ENCODE measurements at regions not wholly inside any gene's neighbourhood (a gene's known extent, or its start where the extent isn't known, plus 50 kb on each side); places are given as distances from the start of the nearest gene placed in this dataset.
"Not testable (repeated sequence)": the region's sequence is repeated elsewhere in the genome, so short reads cannot be mapped to it uniquely, and the experiment has no call there.

DNA sequence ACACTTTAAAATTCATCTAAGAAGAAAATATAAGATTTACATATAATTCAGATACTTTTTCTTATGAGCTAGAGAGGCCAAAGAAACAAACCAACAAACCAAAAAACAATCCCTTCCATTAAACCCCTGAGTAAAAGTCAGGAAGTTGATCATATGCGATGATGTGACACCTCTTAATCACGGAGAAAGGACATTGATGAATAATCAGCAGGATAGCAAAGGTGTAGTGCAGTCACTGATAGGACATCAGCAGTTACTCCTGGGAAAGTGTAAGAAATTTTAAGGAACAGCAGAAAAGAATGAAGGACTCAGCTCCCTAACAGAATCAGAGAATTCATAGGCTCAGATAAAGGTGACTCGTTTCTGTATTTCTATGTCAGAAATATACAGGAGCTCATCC, 202.4 kb upstream of the EDNRB start:
- dilution Hi-C loops (cut with MboI; ENCODE audit: extremely low pct_ligation_motif_present, low sequenced_read_pairs) (no loop called here), intact Hi-C loops (cut with micrococcal nuclease) (loop anchor here (1.0 kb wide), 6 partner anchors 99 to 528 kb away; no protein-coding TSS in a partner anchor)
- Histone ChIP-seq H3K79me2 (ENCODE audit: control insufficient read depth, insufficient read depth, low read length) (no peaks in the 10 kb centered on the region), H3K9me3 (replicated peaks; ENCODE audit: control insufficient read depth, insufficient read depth, low read length) (no peaks in the 10 kb centered on the region), H3K9ac (replicated peaks; ENCODE audit: extremely low read depth, insufficient read depth, low read length) (no peak overlapping the region), H4K20me1 (replicated peaks; ENCODE audit: control insufficient read depth, extremely low read depth, insufficient read depth, low read length) (no peaks in the 10 kb centered on the region), H3K4me3 (replicated peaks in 1 of 3; ENCODE audit: insufficient read depth in 1 of 3, low read depth in 1 of 3, low read length in 3 of 3) (no peak overlapping the region), H3K27me3 (ENCODE audit: control insufficient read depth in 2 of 2, insufficient read depth in 2 of 2, low read length in 2 of 2) (no peaks in the 10 kb centered on the region), H3K4me1 (ENCODE audit: control insufficient read depth, extremely low read depth, insufficient read depth, low read length) (peaks cover 8% of the 10 kb centered on the region), H3K4me2 (ENCODE audit: insufficient read depth, low read length) (peak overlapping the region; percentile 52), H3K9me1 (replicated peaks; ENCODE audit: control insufficient read depth, extremely low read depth, insufficient read depth, low read length) (no peaks in the 10 kb centered on the region), H3K36me3 (ENCODE audit: control insufficient read depth in 2 of 2, extremely low read depth in 1 of 2, insufficient read depth in 2 of 2, low read length in 2 of 2) (no peaks in the 10 kb centered on the region), H2AFZ (ENCODE audit: low read depth, low read length) (peak overlapping the region; percentile 53), H3K27ac (ENCODE audit: insufficient read depth, low read depth, low read length) (no peak overlapping the region)
- no peak for DNase-seq (ENCODE audit: low read depth, low spot score)
- BruUV-seq (replicated peaks), result no TSS peak
- no peak for TF ChIP-seq POLR2A (IDR thresholded peaks at IDR 0.05; ENCODE audit: low read depth, low read length)
- TF ChIP-seq, protein P1, sequence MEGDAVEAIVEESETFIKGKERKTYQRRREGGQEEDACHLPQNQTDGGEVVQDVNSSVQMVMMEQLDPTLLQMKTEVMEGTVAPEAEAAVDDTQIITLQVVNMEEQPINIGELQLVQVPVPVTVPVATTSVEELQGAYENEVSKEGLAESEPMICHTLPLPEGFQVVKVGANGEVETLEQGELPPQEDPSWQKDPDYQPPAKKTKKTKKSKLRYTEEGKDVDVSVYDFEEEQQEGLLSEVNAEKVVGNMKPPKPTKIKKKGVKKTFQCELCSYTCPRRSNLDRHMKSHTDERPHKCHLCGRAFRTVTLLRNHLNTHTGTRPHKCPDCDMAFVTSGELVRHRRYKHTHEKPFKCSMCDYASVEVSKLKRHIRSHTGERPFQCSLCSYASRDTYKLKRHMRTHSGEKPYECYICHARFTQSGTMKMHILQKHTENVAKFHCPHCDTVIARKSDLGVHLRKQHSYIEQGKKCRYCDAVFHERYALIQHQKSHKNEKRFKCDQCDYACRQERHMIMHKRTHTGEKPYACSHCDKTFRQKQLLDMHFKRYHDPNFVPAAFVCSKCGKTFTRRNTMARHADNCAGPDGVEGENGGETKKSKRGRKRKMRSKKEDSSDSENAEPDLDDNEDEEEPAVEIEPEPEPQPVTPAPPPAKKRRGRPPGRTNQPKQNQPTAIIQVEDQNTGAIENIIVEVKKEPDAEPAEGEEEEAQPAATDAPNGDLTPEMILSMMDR (IDR thresholded peaks at IDR 0.05; ENCODE audit: extremely low read depth in 1 of 2, insufficient read depth in 1 of 2, low read depth in 1 of 2, low read length in 2 of 2), result no peak
- no peak for TF ChIP-seq EZH2 (IDR thresholded peaks at IDR 0.05; ENCODE audit: borderline replicate concordance, low read depth, low read length, severe bottlenecking)
- no peak for TF ChIP-seq MYC (IDR thresholded peaks at IDR 0.05; ENCODE audit: low read depth, low read length)
- no peak for TF ChIP-seq POLR2AphosphoS5 (IDR thresholded peaks at IDR 0.05; ENCODE audit: insufficient read depth, low read depth, low read length)
- no peak for TF ChIP-seq FOS (IDR thresholded peaks at IDR 0.05; ENCODE audit: borderline replicate concordance, insufficient read depth, low read length)
- no peak for TF ChIP-seq GATA2 (IDR thresholded peaks at IDR 0.05; ENCODE audit: insufficient read depth, insufficient read length, low read depth, low read length)
- TF ChIP-seq, protein P2, sequence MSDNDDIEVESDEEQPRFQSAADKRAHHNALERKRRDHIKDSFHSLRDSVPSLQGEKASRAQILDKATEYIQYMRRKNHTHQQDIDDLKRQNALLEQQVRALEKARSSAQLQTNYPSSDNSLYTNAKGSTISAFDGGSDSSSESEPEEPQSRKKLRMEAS (IDR thresholded peaks at IDR 0.05; ENCODE audit: insufficient read depth, insufficient read length), result no peak
- TF ChIP-seq JUN (IDR thresholded peaks at IDR 0.05; ENCODE audit: borderline replicate concordance, insufficient read depth, insufficient read length, low read depth), result no peak
- FAIRE-seq, result peak; percentile 4
- ChIA-PET CTCF (interaction anchor here (0.6 to 3.5 kb wide), 85 partner anchors 9 to 857 kb away, joined by 3 to 149 read pairs (median 5); partner anchors contain the start of gene EDNRB), POLR2A (interaction anchor here (0.6 to 0.7 kb wide), 2 partner anchors 201 to 207 kb away, joined by 3 read pairs; no protein-coding TSS in a partner anchor)

GRCh38 chr13:78120144-78120543, 201.5 kb upstream of the EDNRB start:
- BruUV-seq (replicated peaks); H3K4me3 ChIP-seq (replicated peaks in 1 of 3; ENCODE audit: insufficient read depth in 1 of 3, low read depth in 1 of 3, low read length in 3 of 3); H3K4me2 ChIP-seq (ENCODE audit: insufficient read depth, low read length); H3K27me3 ChIP-seq (ENCODE audit: control insufficient read depth in 2 of 2, insufficient read depth in 2 of 2, low read length in 2 of 2); H3K27ac ChIP-seq (ENCODE audit: insufficient read depth, low read depth, low read length); H3K4me1 ChIP-seq (ENCODE audit: control insufficient read depth, extremely low read depth, insufficient read depth, low read length); H3K9me3 ChIP-seq (replicated peaks; ENCODE audit: control insufficient read depth, insufficient read depth, low read length); H3K9me1 ChIP-seq (replicated peaks; ENCODE audit: control insufficient read depth, extremely low read depth, insufficient read depth, low read length); H3K36me3 ChIP-seq (ENCODE audit: control insufficient read depth in 2 of 2, extremely low read depth in 1 of 2, insufficient read depth in 2 of 2, low read length in 2 of 2); dilution Hi-C loops (cut with MboI; ENCODE audit: extremely low pct_ligation_motif_present, low sequenced_read_pairs); intact Hi-C loops (cut with micrococcal nuclease); POLR2A ChIA-PET; H3K79me2 ChIP-seq (ENCODE audit: control insufficient read depth, insufficient read depth, low read length); DNase-seq (ENCODE audit: low read depth, low spot score); FAIRE-seq; H3K9ac ChIP-seq (replicated peaks; ENCODE audit: extremely low read depth, insufficient read depth, low read length); H2AFZ ChIP-seq (ENCODE audit: low read depth, low read length); H4K20me1 ChIP-seq (replicated peaks; ENCODE audit: control insufficient read depth, extremely low read depth, insufficient read depth, low read length): not testable (repeated sequence)
- CTCF ChIA-PET, result interaction anchor here (1.1 to 3.5 kb wide), 7 partner anchors 46 to 627 kb away, joined by 3 to 149 read pairs (median 9); partner anchors contain the start of gene EDNRB

GRCh38 chr13:78117070-78117469, 198.4 kb upstream of the EDNRB start:
- H4K20me1 ChIP-seq (replicated peaks; ENCODE audit: control insufficient read depth, extremely low read depth, insufficient read depth, low read length); FAIRE-seq; H3K36me3 ChIP-seq (ENCODE audit: control insufficient read depth in 2 of 2, extremely low read depth in 1 of 2, insufficient read depth in 2 of 2, low read length in 2 of 2); DNase-seq (ENCODE audit: low read depth, low spot score); H3K4me1 ChIP-seq (ENCODE audit: control insufficient read depth, extremely low read depth, insufficient read depth, low read length); H3K4me3 ChIP-seq (replicated peaks in 1 of 3; ENCODE audit: insufficient read depth in 1 of 3, low read depth in 1 of 3, low read length in 3 of 3); H3K27ac ChIP-seq (ENCODE audit: insufficient read depth, low read depth, low read length); H2AFZ ChIP-seq (ENCODE audit: low read depth, low read length); POLR2A ChIA-PET; CTCF ChIA-PET; H3K27me3 ChIP-seq (ENCODE audit: control insufficient read depth in 2 of 2, insufficient read depth in 2 of 2, low read length in 2 of 2); dilution Hi-C loops (cut with MboI; ENCODE audit: extremely low pct_ligation_motif_present, low sequenced_read_pairs); BruUV-seq (replicated peaks); intact Hi-C loops (cut with micrococcal nuclease); H3K9me1 ChIP-seq (replicated peaks; ENCODE audit: control insufficient read depth, extremely low read depth, insufficient read depth, low read length); H3K79me2 ChIP-seq (ENCODE audit: control insufficient read depth, insufficient read depth, low read length); H3K4me2 ChIP-seq (ENCODE audit: insufficient read depth, low read length); H3K9me3 ChIP-seq (replicated peaks; ENCODE audit: control insufficient read depth, insufficient read depth, low read length); H3K9ac ChIP-seq (replicated peaks; ENCODE audit: extremely low read depth, insufficient read depth, low read length): not testable (repeated sequence)
